B cell (primary cell): ENCODE measurements at regions not wholly inside any gene's neighbourhood (a gene's known extent, or its start where the extent isn't known, plus 50 kb on each side); places are given as distances from the start of the nearest gene placed in this dataset.

Experiments used
- ATAC-seq: fragments of 200-7000 bp; cut with Tn5 transposase; one replicate; pipeline ENCODE4 v1.10.0; 2021; ENCODE audit warnings: low read depth, mild to moderate bottlenecking, moderate number of reproducible peaks, moderate library complexity
- CTCF ChIA-PET: fragments of 350-600 bp; sonication (Branson Sonifier 250); formaldehyde crosslinking; loops from one replicate; lab custom pipeline; 2021; ENCODE audit warnings: antibody characterized with exemption, inconsistent platforms; lab: Charles Lee
- POLR2A ChIA-PET: fragments of 350-600 bp; sonication (Branson Sonifier 250); formaldehyde crosslinking; loops from one replicate; lab custom pipeline; 2021; ENCODE audit warnings: antibody characterized with exemption; lab: Charles Lee
- DNase-seq: peaks from one replicate; pipeline ENCODE4 v3.0.0; 2013
- H2AFZ ChIP-seq: 2 replicates; pipeline ENCODE4 v1.6.1; 2012; ENCODE audit warnings: mild to moderate bottlenecking, low read depth, low read length; ENCODE audit not compliant: insufficient read depth, poor library complexity, severe bottlenecking
- H3K27ac ChIP-seq, 2 donors: 1 replicate in 1 of 2; 2 replicates in 1 of 2; pipeline ENCODE4 v1.5.1; 2012 to 2013; ENCODE audit warnings: low read length in 2 of 2, mild to moderate bottlenecking in 2 of 2, moderate library complexity in 1 of 2
- H3K27me3 ChIP-seq, 4 experiments: fragments of 200-600 bp in 1 of 4; sonication (generic) in 1 of 4; replicated peaks in 1 of 4; 1 replicate in 2 of 4; 2 replicates in 2 of 4; pipeline versions ENCODE4 v1.6.1 to v1.7.0; 2013 to 2016; ENCODE audit warnings: low read length in 3 of 4, mild to moderate bottlenecking in 2 of 4, mixed read lengths in 1 of 4, moderate library complexity in 1 of 4; ENCODE audit not compliant: insufficient read depth in 4 of 4, control insufficient read depth in 3 of 4; ENCODE audit errors: control extremely low read depth in 1 of 4
- H3K36me3 ChIP-seq, 2 experiments: replicated peaks in 1 of 2; 1 replicate in 1 of 2; 2 replicates in 1 of 2; pipeline versions ENCODE4 v1.6.1 to v1.7.1; 2013; ENCODE audit warnings: low read length in 1 of 2; ENCODE audit not compliant: insufficient read depth in 2 of 2, control insufficient read depth in 1 of 2; ENCODE audit errors: control extremely low read depth in 1 of 2, extremely low read depth in 1 of 2
- H3K4me1 ChIP-seq, 2 donors: fragments of 200-600 bp in 1 of 2; sonication (generic) in 1 of 2; 1 replicate in 1 of 2; 2 replicates in 1 of 2; pipeline versions ENCODE4 v1.5.1 to v1.6.1; 2013 to 2017; ENCODE audit warnings: low read length in 2 of 2; ENCODE audit not compliant: control insufficient read depth in 2 of 2, insufficient read depth in 2 of 2
- H3K4me2 ChIP-seq: replicated peaks from 2 replicates; pipeline ENCODE3; 2012; ENCODE audit warnings: mild to moderate bottlenecking, low read depth, low read length; ENCODE audit not compliant: poor library complexity, severe bottlenecking
- H3K4me3 ChIP-seq, 5 experiments: fragments of 200-600 bp in 1 of 5; sonication (generic) in 1 of 5; 1 replicate in 3 of 5; 2 replicates in 2 of 5; pipeline versions ENCODE4 v1.5.1 to v1.7.0; 2011 to 2016; ENCODE audit warnings: low read length in 4 of 5, mild to moderate bottlenecking in 4 of 5, low read depth in 2 of 5, control low read depth in 1 of 5, moderate library complexity in 1 of 5; ENCODE audit not compliant: insufficient read depth in 1 of 5; ENCODE audit errors: control extremely low read depth in 1 of 5, extremely low read depth in 1 of 5
- H3K79me2 ChIP-seq: fragments of 200-600 bp; sonication (generic); one replicate; pipeline ENCODE4 v1.6.0; 2016; ENCODE audit warnings: low read length; ENCODE audit not compliant: control insufficient read depth, insufficient read depth
- H3K9ac ChIP-seq: fragments of 200-600 bp; sonication (generic); 2 replicates; pipeline ENCODE4 v1.6.1; 2017; ENCODE audit warnings: mild to moderate bottlenecking, low read length, moderate library complexity
- H3K9me3 ChIP-seq, 3 donors: one replicate each; pipeline versions ENCODE4 v1.6.1 to v1.7.1; 2013; ENCODE audit warnings: low read length in 2 of 3; ENCODE audit not compliant: control insufficient read depth in 2 of 3, insufficient read depth in 1 of 3; ENCODE audit errors: control extremely low read depth in 1 of 3
- H4K20me1 ChIP-seq: 2 replicates; pipeline ENCODE4 v1.6.0; 2012; ENCODE audit warnings: mild to moderate bottlenecking, low read length; ENCODE audit not compliant: insufficient read depth, control insufficient read depth, poor library complexity, severe bottlenecking
- H3K27ac Mint-ChIP-seq: one replicate; pipeline ENCODE4 v1.8.0; 2021; ENCODE audit warnings: mixed read lengths
- H3K27me3 Mint-ChIP-seq: one replicate; pipeline ENCODE4 v1.8.0; 2021; ENCODE audit warnings: mixed read lengths
- H3K4me1 Mint-ChIP-seq: one replicate; pipeline ENCODE4 v1.8.0; 2021; ENCODE audit warnings: mixed read lengths
- H3K4me3 Mint-ChIP-seq: one replicate; pipeline ENCODE4 v1.8.0; 2021; ENCODE audit warnings: mixed read lengths
- H3K9me3 Mint-ChIP-seq: one replicate; pipeline ENCODE4 v1.8.0; 2022; ENCODE audit warnings: mixed read lengths; ENCODE audit not compliant: insufficient read depth
- CTCF ChIP-seq: fragments of 200-600 bp; IDR thresholded peaks from one replicate; pipeline ENCODE4 v1.8.0; 2022; ENCODE audit warnings: antibody characterized with exemption, mild to moderate bottlenecking
- EZH2 ChIP-seq: IDR thresholded peaks from 2 replicates; pipeline ENCODE4 v1.6.1; 2012; ENCODE audit warnings: borderline replicate concordance, low read depth, mild to moderate bottlenecking, moderate library complexity, low read length; ENCODE audit not compliant: insufficient read depth, poor library complexity, severe bottlenecking
- WGBS: methylation state at CpG from one replicate; pipeline ENCODE4 v1.1.5; 2013; ENCODE audit warnings: missing lambda C conversion rate; ENCODE audit not compliant: insufficient coverage; 5-methylcytosine and 5-hydroxymethylcytosine counted together
- intact Hi-C: fragments of 100-400 bp; cut with micrococcal nuclease; formaldehyde crosslinking; loops from one replicate; pipeline ENCODE4 v1.10.0; 2022

GRCh38 chr3:31244929-31245817 is 287.6 kb upstream of the STT3B start:
- Histone ChIP-seq H2AFZ (no peak overlapping the region), H3K9me3 (no peaks in the 10 kb centered on the region), H3K36me3 (no peaks in the 10 kb centered on the region), H3K4me1 (no peaks in the 10 kb centered on the region), H4K20me1 (no peaks in the 10 kb centered on the region), H3K79me2 (no peaks in the 10 kb centered on the region), H3K4me2 (no peak overlapping the region), H3K9ac (no peak overlapping the region), H3K4me3 (no peak overlapping the region), H3K27me3 (no peaks in the 10 kb centered on the region), H3K27ac (no peak overlapping the region)
- H3K9me3 Mint-ChIP-seq = no peaks in the 10 kb centered on the region
- DNase-seq = no peak
- no peak for ATAC-seq
- no peak overlapping the region for H3K4me3 Mint-ChIP-seq
- H3K27ac Mint-ChIP-seq = no peak overlapping the region
- TF ChIP-seq EZH2 (no peak), CTCF (no peak)
- ChIA-PET CTCF (no interaction called here), POLR2A (no interaction called here)
- no peaks in the 10 kb centered on the region for H3K4me1 Mint-ChIP-seq
- peaks cover 11% of the 10 kb centered on the region for H3K27me3 Mint-ChIP-seq
- WGBS = 70% methylated on average over 2 of the region's 6 CpGs
- intact Hi-C loops = loop anchor here (5.0 kb wide), 1 partner anchor 43 kb away; no protein-coding TSS in a partner anchor

GRCh38 chr3:31246293-31247062 is 286.2 kb upstream of the STT3B start:
- DNase-seq (no peak), ATAC-seq (no peak)
- no peaks in the 10 kb centered on the region for H4K20me1 ChIP-seq
- H3K27me3 ChIP-seq = no peaks in the 10 kb centered on the region
- H3K9me3 ChIP-seq = no peaks in the 10 kb centered on the region
- intact Hi-C loops = no loop called here
- H3K36me3 ChIP-seq = no peaks in the 10 kb centered on the region
- H3K4me3 ChIP-seq = no peak overlapping the region
- no peak overlapping the region for H3K27ac Mint-ChIP-seq
- peaks cover 11% of the 10 kb centered on the region for H3K27me3 Mint-ChIP-seq
- H2AFZ ChIP-seq = no peak overlapping the region
- H3K9ac ChIP-seq = no peak overlapping the region
- ChIA-PET CTCF (no interaction called here), POLR2A (no interaction called here)
- H3K4me2 ChIP-seq = no peak overlapping the region
- H3K9me3 Mint-ChIP-seq = no peaks in the 10 kb centered on the region
- H3K4me3 Mint-ChIP-seq = no peak overlapping the region
- H3K4me1 Mint-ChIP-seq = no peaks in the 10 kb centered on the region
- H3K79me2 ChIP-seq = no peaks in the 10 kb centered on the region
- H3K27ac ChIP-seq = no peak overlapping the region
- WGBS = 100% methylated on average over 1 of the region's 2 CpGs
- H3K4me1 ChIP-seq = no peaks in the 10 kb centered on the region
- no peak for TF ChIP-seq EZH2
- TF ChIP-seq CTCF = no peak
